HepG2 (cell line): ENCODE measurements at regions not wholly inside any gene's neighbourhood (a gene's known extent, or its start where the extent isn't known, plus 50 kb on each side); places are given as distances from the start of the nearest gene placed in this dataset.

Source experiments
- ATAC-seq: fragments of 200-7000 bp; cut with Tn5 transposase; 3 replicates; pipeline ENCODE4 v1.9.1; 2020; ENCODE audit warnings: mild to moderate bottlenecking, moderate library complexity
- BruUV-seq: library from RNA; stranded (reverse); fragments of 400-500 nt; replicated peaks from 2 replicates; lab custom pipeline; 2021; lab: Mats Ljungman, UMichigan
- CTCF ChIA-PET: fragments of 300-600 bp; formaldehyde crosslinking; extraction: SDS; loops from one replicate; lab custom pipeline; 2021; ENCODE audit warnings: low total read pairs, inconsistent platforms, low intra/inter-chr PET ratio; lab: Yijun Ruan, JAX
- POLR2A ChIA-PET: fragments of 350-600 bp; sonication (Branson Sonifier 250); formaldehyde crosslinking; loops from one replicate; lab custom pipeline; 2020; ENCODE audit warnings: antibody characterized with exemption, inconsistent platforms; lab: Yijun Ruan, JAX
- DNase-seq: peaks from one replicate; pipeline ENCODE4 v3.0.0-alpha.2; 2015; ENCODE audit warnings: low spot score
- FAIRE-seq: peaks from 3 replicates; lab custom pipeline; 2011; peaks lifted over from hg19 to GRCh38; lab: Jason Lieb, UNC
- H2AFZ ChIP-seq: one replicate; pipeline ENCODE4 v1.6.1; 2011; ENCODE audit warnings: low read length, inconsistent platforms
- H3K27ac ChIP-seq: fragments of 300-600 bp; 3 replicates; pipeline ENCODE4 v1.8.0; 2011; ENCODE audit warnings: mixed run types, mild to moderate bottlenecking, mixed read lengths, low read length, inconsistent platforms; ENCODE audit not compliant: insufficient read depth; ENCODE audit errors: extremely low read length
- H3K27me3 ChIP-seq, 2 experiments: fragments of 200-600 bp in 1 of 2; 2 replicates in 1 of 2; 3 replicates in 1 of 2; pipeline versions ENCODE4 v1.6.0 to v1.8.0; 2011; ENCODE audit warnings: low read length in 2 of 2, mild to moderate bottlenecking in 2 of 2, moderate library complexity in 2 of 2, inconsistent platforms in 1 of 2; ENCODE audit not compliant: insufficient read depth in 2 of 2, control insufficient read depth in 1 of 2
- H3K36me3 ChIP-seq, 2 experiments: fragments of 200-600 bp in 1 of 2; replicated peaks in 1 of 2; 2 replicates in 1 of 2; 3 replicates in 1 of 2; pipeline versions ENCODE4 v1.5.1 to v1.8.0; 2011; ENCODE audit warnings: low read length in 2 of 2, inconsistent platforms in 1 of 2; ENCODE audit not compliant: insufficient read depth in 2 of 2, control insufficient read depth in 1 of 2
- H3K4me1 ChIP-seq: 2 replicates; pipeline ENCODE4 v1.5.1; 2012; ENCODE audit warnings: low read length, inconsistent platforms; ENCODE audit not compliant: insufficient read depth
- H3K4me2 ChIP-seq: 2 replicates; pipeline ENCODE4 v1.6.0; 2011; ENCODE audit warnings: low read depth, low read length, inconsistent platforms
- H3K4me3 ChIP-seq, 3 experiments: fragments of 200-600 bp in 1 of 3; sonication (generic), shearing (Covaris generic) in 1 of 3; replicated peaks in 1 of 3; 2 replicates each; pipeline ENCODE4 v1.5.1; 2011 to 2016; ENCODE audit warnings: low read length in 3 of 3, inconsistent platforms in 2 of 3, low read depth in 2 of 3, mild to moderate bottlenecking in 2 of 3, control low read depth in 1 of 3, mixed read lengths in 1 of 3; ENCODE audit not compliant: insufficient read depth in 1 of 3
- H3K79me2 ChIP-seq: one replicate; pipeline ENCODE4 v1.6.1; 2011; ENCODE audit warnings: low read length, inconsistent platforms; ENCODE audit not compliant: insufficient read depth
- H3K9ac ChIP-seq: 2 replicates; pipeline ENCODE4 v1.6.0; 2011; ENCODE audit warnings: mild to moderate bottlenecking, low read depth, low read length, inconsistent platforms; ENCODE audit not compliant: insufficient read depth
- H3K9me3 ChIP-seq: 2 replicates; pipeline ENCODE4 v1.5.1; 2012; ENCODE audit warnings: mild to moderate bottlenecking, low read length
- H4K20me1 ChIP-seq: 2 replicates; pipeline ENCODE4 v1.6.0; 2011; ENCODE audit warnings: inconsistent platforms, mild to moderate bottlenecking, low read length, moderate library complexity; ENCODE audit not compliant: insufficient read depth
- ATF7 ChIP-seq, 2 experiments: fragments of 450-650 bp in 1 of 2; sonication (generic) in 1 of 2; formaldehyde crosslinking in 1 of 2; IDR thresholded peaks; 2 replicates each; pipeline versions ENCODE4 v1.4.0 to v1.6.1; 2016 to 2020; ENCODE audit warnings: antibody characterized with exemption in 1 of 2, mild to moderate bottlenecking in 1 of 2, missing genetic modification reagents in 1 of 2
- DZIP1 ChIP-seq: sonication (generic); formaldehyde crosslinking; IDR thresholded peaks from 2 replicates; pipeline ENCODE4 v1.5.0; 2020; ENCODE audit warnings: mild to moderate bottlenecking, missing genetic modification reagents
- GATAD1 ChIP-seq: IDR thresholded peaks from 2 replicates; pipeline ENCODE4 v1.6.1; 2016; ENCODE audit warnings: missing genetic modification reagents, missing compliant biosample characterization
- MAFK ChIP-seq, 2 experiments: IDR thresholded peaks in 1 of 2; conservative IDR thresholded peaks in 1 of 2; 2 replicates each; pipeline ENCODE4 v1.6.1; 2011; ENCODE audit warnings: improper control_type of control experiment in 2 of 2, low read length in 2 of 2
- SOX13 ChIP-seq, 3 experiments: fragments of 450-650 bp in 1 of 3; sonication (generic) in 1 of 3; formaldehyde crosslinking in 1 of 3; IDR thresholded peaks in 2 of 3; conservative IDR thresholded peaks in 1 of 3; 2 replicates each; pipeline versions ENCODE4 v1.5.0 to v1.6.1; 2016 to 2020; ENCODE audit warnings: antibody characterized with exemption in 1 of 3, mild to moderate bottlenecking in 1 of 3, missing compliant biosample characterization in 1 of 3, missing genetic modification reagents in 1 of 3, moderate library complexity in 1 of 3
- ZNF607 ChIP-seq: sonication (generic); formaldehyde crosslinking; IDR thresholded peaks from 2 replicates; pipeline ENCODE4 v1.5.1; 2020; ENCODE audit warnings: missing genetic modification reagents, mild to moderate bottlenecking, borderline replicate concordance
- WGBS: methylation state at CpG from one replicate; pipeline ENCODE4 v1.1.6; 2017; ENCODE audit warnings: low lambda C conversion rate; 5-methylcytosine and 5-hydroxymethylcytosine counted together
- in situ Hi-C: cut with HindIII; loops from 2 replicates; pipeline ENCODE4 v1.10.0; 2017; ENCODE audit warnings: low pct_unique_long_range_greater_than_20kb; ENCODE audit not compliant: extremely low pct_ligation_motif_present
- intact Hi-C: fragments of 100-400 bp; cut with micrococcal nuclease; formaldehyde crosslinking; loops from one replicate; pipeline ENCODE4 v1.10.0; 2022; ENCODE audit not compliant: unreplicated experiment

GRCh38 chr22:27514601-27515523 lies 286.7 kb downstream of the MN1 start:
- WGBS = 29% methylated on average over 8 of the region's 9 CpGs
- no peak for DNase-seq
- Histone ChIP-seq H3K9me3 (no peaks in the 10 kb centered on the region), H3K36me3 (no peaks in the 10 kb centered on the region), H3K79me2 (no peaks in the 10 kb centered on the region), H2AFZ (no peak overlapping the region), H3K27me3 (no peaks in the 10 kb centered on the region), H3K9ac (no peak overlapping the region), H3K4me3 (no peak overlapping the region), H4K20me1 (no peaks in the 10 kb centered on the region), H3K27ac (no peak overlapping the region), H3K4me1 (no peaks in the 10 kb centered on the region), H3K4me2 (no peak overlapping the region)
- no peak for FAIRE-seq
- ATAC-seq = no peak
- CTCF ChIA-PET = no interaction called here
- no TSS peak for BruUV-seq
- no peak for TF ChIP-seq DZIP1 (CRISPR knock-in tag)
- no peak for TF ChIP-seq ZNF607 (CRISPR knock-in tag)
- TF ChIP-seq MAFK (conservative IDR thresholded peaks at IDR 0.05 in 1 of 2, IDR thresholded peaks at IDR 0.05 in 1 of 2; ENCODE audit: low read length in 2 of 2) = no peak
- TF ChIP-seq SOX13 (IDR thresholded peaks at IDR 0.05) = no peak
- no peak for TF ChIP-seq SOX13 (CRISPR knock-in tag; conservative IDR thresholded peaks at IDR 0.05 in 1 of 2, IDR thresholded peaks at IDR 0.05 in 1 of 2)
- 0 out of 2 replicates have a peak, but pooled peaks have one; percentile 26 for TF ChIP-seq ATF7 (IDR thresholded peaks at IDR 0.05)
- no peak for TF ChIP-seq ATF7 (CRISPR knock-in tag; IDR thresholded peaks at IDR 0.05)
- TF ChIP-seq GATAD1 (CRISPR knock-in tag) = no peak
- POLR2A ChIA-PET = no interaction called here
- in situ Hi-C loops (no loop called here), intact Hi-C loops (no loop called here)
